NCI-H1092 (cell line): ENCODE measurements at regions not wholly inside any gene's neighbourhood (a gene's known extent, or its start where the extent isn't known, plus 50 kb on each side); places are given as distances from the start of the nearest gene placed in this dataset.
A peak's percentile ranks its signal among the peaks of the same experiment; 100 is the strongest.

Source experiments
- DNase-seq: peaks from one replicate; lab custom pipeline; 2025; lab: John Stamatoyannopoulos, UW

DNA sequence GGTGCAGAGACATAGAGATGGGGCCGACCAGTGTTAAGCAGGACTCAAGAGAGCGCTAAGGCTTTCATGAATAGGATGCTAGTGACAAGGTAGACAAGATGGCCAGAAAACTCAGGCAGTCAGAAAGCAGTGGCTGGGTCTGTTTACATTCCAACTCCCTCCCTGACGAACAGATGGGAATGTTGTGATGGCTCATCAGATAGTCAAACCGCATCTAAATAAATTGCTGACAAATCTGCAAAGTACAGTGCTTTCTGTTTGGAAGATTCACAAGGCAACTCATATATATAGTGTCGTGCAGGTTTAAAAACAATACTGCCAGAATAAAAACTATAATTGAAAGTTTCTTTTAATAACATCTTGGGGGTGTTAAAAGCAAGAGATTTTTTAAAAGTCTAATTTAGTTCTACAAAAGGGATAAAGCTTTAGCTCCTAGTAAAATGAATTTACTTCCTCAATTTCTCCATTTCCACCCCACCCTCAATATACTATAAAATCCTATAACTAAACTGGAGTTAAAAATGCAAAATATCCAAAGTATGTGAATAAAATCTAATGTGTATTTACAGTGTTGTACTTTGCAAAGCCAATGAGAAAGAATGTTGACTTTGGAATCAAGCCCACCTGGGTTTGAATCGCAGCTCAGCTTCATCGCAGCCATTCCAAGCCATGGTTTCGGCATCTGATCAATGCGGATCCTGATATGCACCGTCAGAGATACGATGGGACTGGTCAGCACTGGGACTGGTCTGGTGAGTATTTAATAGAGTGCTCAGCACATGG lies 247.3 kb upstream of the PDE10A start:
- DNase-seq: no peak

DNA sequence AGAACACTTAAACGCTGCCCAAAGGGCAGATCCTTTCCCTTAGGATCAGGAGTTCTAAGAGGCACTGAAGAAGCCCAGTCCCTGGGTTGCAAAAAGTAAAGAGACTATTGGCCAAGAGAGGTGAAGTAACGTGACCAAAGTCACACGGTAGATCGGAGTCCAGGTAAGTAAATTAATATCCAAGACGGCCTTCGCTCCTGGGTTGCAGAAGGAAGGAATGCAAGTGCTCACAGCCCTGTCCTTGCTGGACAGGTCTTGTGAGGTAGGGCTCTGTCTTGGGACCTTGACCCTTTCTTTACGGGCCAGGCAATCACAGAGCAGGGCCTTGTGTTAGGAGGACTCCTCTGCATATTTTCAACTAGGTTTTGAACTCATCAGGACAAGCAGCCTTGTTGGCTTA lies 243.7 kb upstream of the PDE10A start:
- DNase-seq: no peak

DNA sequence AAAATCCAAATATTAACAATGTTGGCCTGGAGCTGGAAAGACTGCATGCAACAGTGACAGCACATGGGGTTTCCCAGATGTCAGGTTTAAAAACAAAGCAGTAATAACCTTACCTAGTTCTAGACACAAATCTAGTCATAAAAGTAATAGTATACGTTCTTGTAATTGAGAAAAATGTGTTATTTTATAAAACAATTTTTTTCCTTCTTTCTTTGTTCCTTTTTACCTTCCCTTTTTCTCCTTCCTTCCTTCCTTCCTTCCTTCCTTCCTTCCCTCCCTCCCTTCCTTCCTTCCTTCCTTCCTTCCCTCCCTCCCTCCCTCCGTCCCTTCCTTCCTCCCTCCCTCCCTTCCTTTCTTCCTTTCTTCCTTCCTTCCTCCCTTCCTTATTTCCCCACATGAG lies 242.7 kb upstream of the PDE10A start:
- no peak for DNase-seq

DNA sequence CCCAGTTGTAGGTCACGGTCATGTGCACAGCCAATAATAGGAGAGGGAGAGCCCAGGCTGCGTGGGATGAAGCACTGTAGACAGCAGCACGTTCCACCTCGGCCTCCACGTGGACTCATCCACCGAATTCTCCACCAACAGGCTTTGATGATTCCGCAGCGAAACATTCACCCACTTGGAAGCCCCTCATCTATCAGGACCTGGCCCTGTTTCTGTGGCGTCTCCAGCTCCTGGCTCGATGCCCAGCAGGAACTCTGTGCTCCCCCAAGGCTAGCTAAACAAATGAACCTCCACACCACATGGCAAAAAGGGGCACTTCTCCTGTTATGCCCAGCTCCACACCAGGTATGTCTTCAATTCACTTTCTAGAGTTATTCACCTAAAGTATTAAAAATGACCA lies 237.9 kb upstream of the PDE10A start:
- no peak for DNase-seq

DNA sequence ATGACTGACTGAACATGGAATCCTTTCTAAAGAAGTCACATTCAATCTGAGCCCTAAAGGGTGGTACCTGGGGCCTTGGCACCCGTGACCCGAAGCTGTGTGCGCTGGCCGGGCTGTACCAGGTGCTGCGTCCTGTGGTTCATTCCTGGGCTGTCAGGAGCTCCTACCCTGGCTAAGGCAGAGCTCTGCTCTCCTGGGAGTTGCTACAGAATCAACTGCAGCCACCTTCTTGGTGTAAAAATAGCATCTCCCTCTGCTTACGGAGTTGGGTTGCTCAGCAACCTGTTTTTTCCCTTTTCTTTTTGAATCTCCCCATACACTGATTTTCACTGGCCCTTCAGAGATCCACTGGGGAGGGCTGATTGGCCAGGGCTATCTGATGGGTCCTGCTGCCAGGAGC lies 236.6 kb upstream of the PDE10A start:
- no peak for DNase-seq

DNA sequence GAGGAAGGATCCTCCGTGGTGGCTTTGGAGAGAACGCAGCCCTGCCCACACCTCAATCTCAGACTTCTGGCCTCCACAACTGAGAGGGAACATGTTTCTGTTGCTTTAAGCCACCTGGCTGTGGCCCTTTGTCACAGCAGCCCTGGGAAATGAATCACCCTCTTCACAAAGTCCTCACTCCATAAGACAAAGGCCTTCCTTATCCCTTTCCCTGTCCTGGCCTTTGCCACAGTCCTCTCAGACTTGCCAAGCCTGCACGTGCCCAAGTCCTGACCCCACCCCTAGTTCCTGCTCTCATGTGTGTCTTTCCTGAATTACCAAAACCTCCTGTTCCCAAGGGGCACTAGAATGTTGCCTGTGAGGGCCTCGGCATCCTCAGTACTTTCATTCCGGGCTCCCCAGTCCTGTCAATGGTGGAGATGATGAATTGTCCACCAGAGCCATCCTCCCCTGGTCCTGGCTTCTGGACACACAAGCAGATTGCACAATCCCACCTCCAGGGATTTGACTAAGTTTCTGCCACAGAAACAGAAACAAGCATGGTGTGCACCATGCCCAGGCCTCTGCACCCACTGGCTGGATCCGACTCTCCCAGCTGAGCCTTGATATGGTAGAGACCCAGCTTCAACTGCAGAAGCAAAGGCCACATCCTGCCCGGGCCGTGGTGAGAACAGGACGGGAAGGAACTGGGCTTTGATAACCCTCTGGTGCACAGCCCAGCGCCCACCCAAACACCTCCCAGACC lies 232.6 kb upstream of the PDE10A start:
- no peak for DNase-seq

DNA sequence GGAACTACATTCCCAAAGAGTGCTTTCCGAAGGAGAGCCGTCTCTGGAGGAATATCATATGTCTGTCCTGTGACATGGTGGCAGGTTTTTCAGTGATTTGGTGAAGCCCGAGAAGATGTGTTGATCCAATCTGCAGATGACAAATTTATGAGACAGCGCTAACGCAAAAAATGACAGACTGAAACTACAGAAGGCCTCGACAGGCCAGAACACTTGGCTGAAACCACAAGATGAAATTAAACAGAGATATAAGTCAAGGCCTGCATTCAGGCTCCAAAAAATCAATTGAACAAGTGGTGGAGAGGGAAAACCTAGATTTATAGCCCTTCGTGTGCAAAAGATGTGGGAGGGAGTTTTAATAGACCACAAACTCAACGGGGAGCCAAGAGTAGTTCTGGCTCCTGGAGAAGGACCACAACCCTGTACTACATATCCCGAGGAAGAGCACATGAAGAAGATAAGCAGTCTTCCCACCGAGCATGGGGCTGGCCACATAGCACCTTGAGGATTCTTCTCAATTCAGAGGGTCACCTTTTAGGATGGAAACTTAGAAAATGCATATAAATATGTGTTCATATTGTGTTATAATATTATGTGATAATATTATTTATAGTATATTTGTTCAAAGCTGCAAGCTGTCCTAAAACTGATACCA lies 231.3 kb upstream of the PDE10A start:
- no peak for DNase-seq

DNA sequence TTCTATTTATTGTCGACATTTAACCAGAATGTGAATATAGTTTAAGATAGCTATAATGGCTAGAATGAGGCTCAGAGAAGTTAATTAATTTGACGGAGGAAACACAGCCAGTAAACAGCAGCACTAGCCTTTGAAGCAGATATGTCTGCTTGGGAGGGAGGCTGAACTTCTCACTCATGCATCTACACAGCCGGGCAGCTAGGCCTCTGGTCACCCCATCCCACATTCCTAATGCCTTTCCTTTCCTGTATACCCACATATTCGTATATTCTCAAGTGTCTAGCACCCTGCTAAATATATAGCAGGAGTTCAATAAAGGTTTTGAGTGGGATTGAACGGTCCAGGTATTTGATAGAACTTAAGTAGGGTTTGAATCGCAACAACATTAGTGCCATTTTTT lies 230.4 kb upstream of the PDE10A start:
- DNase-seq: no peak

DNA sequence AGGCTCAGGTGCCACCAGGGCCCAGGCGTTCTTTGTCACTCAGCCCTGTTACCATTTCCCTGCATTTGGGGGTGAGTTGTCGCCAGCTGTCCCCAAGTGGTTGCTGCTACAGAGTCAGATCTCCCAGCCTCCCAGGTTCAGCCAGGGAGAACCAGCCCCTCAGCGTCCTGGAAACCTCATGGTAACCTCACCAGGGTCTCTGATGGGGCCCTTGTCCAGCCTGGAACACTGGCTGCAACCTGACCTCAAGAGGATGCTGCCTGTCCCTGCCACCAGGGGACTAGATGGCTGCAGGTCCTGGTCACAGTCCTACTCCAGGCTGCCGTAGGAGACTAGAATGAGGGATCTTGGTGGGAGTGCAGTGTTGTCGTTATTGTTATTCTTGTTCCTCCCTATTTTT lies 228.3 kb upstream of the PDE10A start:
- no peak for DNase-seq

DNA sequence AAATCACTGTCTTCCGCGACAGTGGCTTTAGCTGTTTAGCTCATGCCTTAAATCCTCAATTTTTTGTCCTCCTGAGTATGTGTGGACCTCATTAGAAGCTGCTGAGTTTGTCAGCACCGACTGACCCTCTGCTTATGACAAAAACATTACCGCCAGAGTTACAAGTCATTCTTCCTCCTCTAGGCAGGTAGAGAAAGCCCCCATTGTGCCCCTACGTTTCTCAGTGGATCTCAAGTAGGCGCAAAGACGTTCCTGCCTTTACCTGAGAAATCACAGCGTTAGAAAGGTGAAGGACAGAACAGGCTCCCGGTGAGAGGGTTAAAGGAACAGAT lies 227.3 kb upstream of the PDE10A start:
- DNase-seq: no peak

DNA sequence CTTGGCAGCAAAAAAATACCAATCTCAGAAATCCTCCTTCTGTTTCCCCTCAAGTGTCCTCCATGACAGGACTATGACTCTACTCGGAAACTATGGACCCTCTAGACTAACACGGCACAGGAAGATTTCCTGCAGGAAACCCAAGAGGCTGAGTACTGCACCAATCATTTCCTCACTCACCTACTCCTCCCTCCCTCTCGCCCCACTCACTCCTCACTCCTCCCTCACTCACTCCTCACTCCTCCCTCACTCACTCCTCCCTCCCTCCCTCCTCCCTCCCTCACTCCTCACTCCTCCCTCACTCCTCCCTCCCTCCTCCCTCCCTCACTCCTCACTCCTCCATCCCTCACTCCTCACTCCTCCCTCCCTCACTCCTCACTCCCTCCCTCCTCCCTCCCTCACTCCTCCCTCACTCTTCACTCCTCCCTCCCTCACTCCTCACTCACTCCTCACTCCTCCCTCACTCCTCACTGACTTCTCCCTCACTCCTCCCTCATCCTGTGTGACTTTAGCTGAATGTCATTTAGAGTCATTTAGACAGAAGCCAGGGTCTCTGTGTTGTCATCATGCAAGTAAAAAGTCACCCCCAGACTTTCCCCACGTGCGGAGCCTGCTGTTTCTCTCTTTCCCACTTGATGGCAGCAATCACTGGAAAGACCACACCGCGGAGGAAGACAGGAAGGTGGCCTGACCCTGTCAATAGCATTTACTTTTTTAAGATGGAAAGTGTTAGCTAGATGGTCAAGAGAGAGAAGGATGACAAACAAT lies 226.8 kb upstream of the PDE10A start:
- peak; percentile 23 for DNase-seq

DNA sequence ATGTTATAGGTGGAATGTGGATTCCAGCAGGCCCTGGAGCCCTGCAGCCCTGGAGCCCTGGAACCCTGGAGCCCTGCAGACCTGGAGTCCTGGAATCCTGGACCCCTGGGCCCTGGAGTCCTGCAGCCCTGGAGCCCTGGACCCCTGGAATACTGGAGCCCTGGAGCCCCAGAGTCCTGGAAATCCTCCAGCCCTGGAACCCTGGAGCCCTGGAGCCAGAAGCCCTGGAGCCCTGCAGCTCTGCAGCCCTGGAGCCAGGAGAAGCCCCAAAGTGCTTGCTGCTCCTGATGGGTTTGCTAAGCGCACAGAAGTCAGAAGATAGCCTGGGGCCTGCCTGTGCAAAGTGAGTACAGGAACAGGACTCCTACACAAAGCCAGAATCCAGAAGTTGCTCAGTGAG lies 223.1 kb upstream of the PDE10A start:
- DNase-seq: no peak

DNA sequence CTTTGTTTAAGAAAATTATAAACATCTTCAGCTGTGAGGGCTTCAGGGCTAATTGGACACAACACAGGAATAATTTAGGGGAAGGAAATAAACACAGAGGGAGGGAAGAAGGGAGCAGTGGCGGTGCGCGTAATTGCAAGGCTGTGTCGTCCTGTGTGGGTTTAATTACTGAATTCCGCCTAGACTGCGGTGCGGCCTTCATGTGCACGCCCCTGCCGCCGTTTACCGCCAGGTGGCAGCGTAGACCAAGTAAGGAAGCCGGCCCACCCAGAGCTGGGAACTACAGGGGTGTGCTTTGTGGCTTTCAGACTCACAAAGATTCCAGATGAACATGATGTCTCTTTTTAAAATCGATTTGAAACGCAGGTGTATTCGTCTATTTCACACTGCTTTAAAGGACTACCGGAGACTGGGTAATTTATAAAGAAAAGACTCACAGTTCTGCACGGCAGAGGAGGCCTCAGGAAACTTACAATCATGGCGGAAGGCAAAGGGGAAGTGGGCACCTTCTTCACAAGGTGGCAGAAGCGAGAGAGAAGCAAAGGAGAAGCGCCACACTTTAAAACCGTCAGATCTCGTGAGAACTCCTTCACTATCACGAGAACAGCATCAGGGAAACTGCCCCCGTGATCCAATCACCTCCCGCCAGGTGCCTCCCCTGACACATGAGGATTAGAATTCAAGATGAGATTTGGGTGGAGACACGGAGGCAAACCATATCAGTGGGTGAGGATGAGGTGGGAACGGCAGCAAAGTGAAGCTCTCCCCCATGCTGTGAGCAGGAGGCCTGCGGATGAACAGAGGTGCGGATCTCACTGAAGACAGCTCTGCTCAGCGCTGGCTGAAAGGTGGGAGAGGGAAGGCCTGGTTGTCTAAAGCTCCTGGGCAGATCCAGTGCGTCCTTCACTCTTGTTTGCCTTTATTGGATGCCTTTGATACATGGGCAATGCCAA lies 222.0 kb upstream of the PDE10A start:
- peak; percentile 81 for DNase-seq

DNA sequence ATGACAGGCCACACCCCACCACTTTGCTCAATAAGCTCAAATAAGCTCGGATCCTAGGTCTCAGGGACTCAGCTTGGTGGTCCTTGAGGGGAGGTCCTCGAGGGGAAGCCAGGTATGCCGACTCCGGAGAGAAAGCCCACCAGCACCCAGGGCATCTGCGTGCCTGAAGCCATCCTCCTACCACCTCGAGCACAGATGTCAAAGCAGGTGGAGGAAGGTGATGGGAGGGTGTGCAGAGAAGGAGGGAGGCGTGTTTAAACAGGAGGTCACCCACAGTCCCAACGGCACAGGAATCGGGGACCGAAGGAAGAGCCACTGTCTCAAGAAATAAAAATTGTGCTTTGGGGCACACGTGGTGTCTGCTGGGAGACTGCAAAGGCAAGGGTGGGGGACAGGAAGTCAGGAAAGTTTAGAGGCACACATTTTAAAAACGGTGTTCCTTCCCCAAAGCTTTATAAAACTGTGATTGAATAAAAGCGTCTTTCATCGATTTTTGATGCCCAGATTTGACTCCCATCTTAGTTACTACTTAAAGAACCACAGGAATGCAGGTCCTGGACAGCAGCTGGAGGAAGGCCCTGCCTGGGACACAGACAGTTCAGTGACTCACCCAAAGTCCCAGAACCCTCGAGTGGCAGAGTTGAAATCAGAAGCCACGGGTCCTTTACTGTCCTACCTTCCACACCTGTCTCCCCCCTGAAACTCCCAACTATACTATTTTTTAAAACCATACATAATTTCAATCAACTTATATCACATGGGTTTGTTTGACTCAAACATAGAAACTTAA lies 221.0 kb upstream of the PDE10A start:
- no peak for DNase-seq

DNA sequence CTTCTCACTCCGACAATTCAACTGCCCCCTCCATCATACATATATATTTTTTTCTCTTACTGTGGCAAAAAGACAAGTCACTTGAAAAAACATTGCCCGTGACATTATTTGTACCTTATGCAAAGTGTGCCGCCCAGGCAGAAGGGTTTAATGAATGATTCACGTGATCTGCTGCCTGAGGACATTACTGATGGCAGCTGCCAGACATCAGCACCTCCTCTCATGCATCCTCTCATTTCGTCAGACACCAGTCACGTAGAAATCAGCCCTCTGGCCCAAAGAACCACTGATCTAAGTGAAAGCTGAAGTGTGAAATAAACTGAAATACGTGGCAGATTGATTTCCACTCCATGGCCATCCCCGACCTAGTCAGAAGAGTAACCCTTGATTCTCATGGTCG lies 218.8 kb upstream of the PDE10A start:
- no peak for DNase-seq

DNA sequence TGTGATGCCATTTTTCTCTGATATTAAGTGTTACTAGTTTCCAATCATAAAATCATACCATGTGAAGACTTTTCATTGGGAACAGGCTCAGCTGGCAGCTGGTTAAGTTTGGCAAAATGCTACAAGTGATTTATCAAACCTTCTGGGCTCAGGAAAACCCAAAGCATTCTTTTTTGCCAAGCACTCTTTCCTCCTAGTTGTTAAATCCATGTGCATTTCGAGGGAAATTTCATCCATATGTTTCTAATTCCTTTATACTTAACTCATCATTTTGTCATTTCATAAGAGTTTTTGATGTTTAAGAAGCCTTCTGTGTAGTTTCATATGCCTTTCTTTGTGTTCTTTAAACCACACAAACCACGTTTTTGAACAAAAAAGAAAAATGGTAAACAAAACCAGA lies 217.6 kb upstream of the PDE10A start:
- DNase-seq: no peak

DNA sequence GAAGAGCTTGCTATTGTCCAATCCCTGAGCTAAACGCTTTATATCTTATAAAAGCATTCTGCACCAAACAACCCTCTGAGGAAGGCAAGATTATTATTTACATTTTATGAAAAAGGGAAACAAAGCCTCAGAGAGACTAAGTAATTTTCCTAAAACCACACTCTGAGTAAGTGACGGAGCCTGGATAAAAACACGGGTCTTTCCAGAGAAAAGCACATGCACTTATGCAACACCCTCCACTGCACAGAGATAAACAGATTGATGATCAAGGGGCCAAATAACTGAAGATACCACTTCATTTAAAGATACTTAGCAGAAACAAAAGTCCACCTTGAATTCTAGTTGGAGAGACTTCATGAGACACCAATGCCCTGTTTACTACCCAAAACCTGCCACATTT lies 214.7 kb upstream of the PDE10A start:
- no peak for DNase-seq

DNA sequence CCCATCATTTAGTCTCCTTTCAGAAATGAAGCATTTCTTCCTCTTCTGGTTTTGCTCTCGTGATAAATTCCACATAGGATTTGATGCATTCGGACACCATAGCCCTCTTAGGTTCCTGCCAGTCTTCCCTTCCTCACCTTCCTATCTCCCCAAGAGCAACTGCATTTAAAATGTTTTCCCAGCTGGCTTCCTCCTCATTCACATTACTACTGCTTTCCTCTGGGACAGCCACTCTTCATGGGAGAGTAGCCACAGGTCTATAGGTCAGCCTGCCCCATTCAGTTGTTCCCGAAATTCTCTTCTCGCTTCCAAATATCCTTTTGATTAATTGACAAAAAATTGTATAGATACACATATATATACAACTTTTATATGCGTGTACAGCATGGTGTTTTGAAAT lies 214.2 kb upstream of the PDE10A start:
- DNase-seq: no peak

DNA sequence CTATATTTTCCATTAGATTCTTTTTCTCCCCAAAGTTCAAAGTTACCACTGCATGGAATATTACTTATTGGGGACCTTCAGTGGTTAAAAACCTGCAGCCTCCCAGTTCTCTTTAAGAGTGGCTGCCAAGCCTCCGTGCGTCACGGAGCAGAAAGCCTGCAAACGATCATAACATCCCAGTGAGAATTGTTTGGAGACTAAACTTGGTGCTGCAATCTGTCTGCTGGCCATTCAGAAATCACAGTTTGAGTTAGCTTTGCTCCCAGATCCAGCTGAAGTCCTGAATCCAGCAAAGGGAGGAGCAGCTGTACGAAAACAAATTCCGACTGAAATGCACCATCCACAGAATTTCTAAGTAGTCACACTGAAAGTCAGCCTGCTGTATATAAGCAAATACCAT lies 213.5 kb upstream of the PDE10A start:
- no peak for DNase-seq

DNA sequence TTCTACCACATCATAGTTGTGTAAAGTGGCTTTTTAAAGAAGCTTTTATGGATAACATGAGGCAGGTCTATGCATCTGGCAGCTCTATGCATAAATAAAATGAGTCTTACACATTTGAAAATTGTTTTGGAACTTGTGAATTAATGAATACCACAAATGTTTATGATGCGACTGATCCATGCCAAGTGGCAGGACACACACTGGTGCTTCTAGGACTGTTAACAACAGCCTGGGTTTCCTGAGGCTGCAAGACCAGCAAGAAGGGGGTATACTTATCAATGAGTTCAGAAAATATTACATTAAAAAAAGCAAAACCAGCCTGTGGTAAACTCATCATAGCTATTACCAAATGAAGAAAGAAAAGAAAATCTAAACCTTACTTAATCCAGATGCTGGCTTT lies 212.9 kb upstream of the PDE10A start:
- DNase-seq: no peak

DNA sequence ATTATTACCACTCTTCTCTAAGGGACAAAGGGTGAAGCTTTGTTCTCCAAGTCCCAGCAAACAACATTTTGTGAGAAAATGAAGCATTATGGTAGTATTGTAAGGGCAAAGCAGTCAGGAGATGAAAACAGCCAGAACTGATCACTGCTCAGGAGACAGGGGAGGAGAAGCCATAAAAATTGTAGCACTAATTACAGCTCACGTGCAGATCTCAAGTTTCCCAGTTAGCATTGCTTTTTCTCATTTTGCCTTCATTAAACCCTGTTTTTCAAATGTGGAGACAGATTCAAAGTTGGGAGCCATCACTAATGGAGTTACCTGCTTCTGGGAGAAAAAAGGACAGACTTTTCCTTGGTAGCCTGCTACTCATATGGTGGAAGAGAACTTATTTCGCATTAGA lies 210.9 kb upstream of the PDE10A start:
- DNase-seq: no peak
